HL-60 (cell line): ENCODE measurements at regions not wholly inside any gene's neighbourhood (a gene's known extent, or its start where the extent isn't known, plus 50 kb on each side); places are given as distances from the start of the nearest gene placed in this dataset.

ENCODE experiments used
- DNase-seq, 2 experiments: peaks; one replicate each; pipeline ENCODE4 v3.0.0-alpha.2; 2010 to 2020; ENCODE audit warnings: low read depth in 1 of 2, low spot score in 1 of 2
- H3K27ac ChIP-seq: fragments of 250-450 bp; sonication (Bioruptor Pico); replicated peaks from 2 replicates; pipeline ENCODE4 v1.5.1; 2020; ENCODE audit warnings: mild to moderate bottlenecking, moderate library complexity
- H3K27me3 ChIP-seq: fragments of 250-450 bp; sonication (Bioruptor Pico); 2 replicates; pipeline ENCODE4 v1.5.1; 2021; ENCODE audit warnings: mild to moderate bottlenecking, moderate library complexity; ENCODE audit not compliant: insufficient read depth, poor library complexity, severe bottlenecking
- H3K4me3 ChIP-seq: replicated peaks from 2 replicates; pipeline ENCODE4 v1.5.1; 2011; ENCODE audit warnings: mild to moderate bottlenecking, control low read depth, low read length; ENCODE audit not compliant: insufficient read depth
- GABPA ChIP-seq: IDR thresholded peaks from 2 replicates; pipeline ENCODE4 v1.6.1; 2012; ENCODE audit warnings: low read depth
- POLR2AphosphoS5 ChIP-seq: IDR thresholded peaks from 2 replicates; pipeline ENCODE4 v1.6.1; 2012; ENCODE audit warnings: low read depth
- SPI1 ChIP-seq: IDR thresholded peaks from 2 replicates; pipeline ENCODE4 v1.6.1; 2012; ENCODE audit warnings: low read depth, mild to moderate bottlenecking, borderline replicate concordance
- TF ChIP-seq, protein P1 (sequence below): IDR thresholded peaks from 2 replicates; pipeline ENCODE4 v1.6.1; 2012; ENCODE audit warnings: low read depth; ENCODE audit not compliant: insufficient replicate concordance
- TF ChIP-seq, protein P2 (sequence below): IDR thresholded peaks from one replicate; pipeline ENCODE4 v1.5.1; 2011; ENCODE audit warnings: low read length, control low read depth, inconsistent platforms; ENCODE audit not compliant: insufficient read depth

DNA sequence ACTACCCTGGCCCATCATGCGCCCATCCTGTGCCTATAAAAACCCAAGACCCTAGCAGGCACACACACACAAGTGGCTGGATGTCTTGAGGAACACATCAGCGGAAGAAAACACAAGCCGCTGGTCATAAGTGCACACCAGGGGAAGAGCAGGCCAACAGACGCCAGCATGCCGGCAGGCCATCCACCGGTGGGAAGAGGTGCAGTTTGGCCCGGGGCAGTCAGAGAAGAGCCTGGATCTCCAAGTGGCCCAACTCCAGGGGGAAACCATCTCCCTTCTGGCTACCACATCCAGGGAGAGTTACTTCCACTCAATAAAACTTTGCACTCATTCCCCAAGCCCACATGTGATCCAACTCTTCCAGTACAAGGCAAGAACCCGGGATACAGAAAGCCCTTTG is 2001.3 kb upstream of the NUDT12 start:
- no peak overlapping the region for H3K4me3 ChIP-seq
- DNase-seq = no peak

DNA sequence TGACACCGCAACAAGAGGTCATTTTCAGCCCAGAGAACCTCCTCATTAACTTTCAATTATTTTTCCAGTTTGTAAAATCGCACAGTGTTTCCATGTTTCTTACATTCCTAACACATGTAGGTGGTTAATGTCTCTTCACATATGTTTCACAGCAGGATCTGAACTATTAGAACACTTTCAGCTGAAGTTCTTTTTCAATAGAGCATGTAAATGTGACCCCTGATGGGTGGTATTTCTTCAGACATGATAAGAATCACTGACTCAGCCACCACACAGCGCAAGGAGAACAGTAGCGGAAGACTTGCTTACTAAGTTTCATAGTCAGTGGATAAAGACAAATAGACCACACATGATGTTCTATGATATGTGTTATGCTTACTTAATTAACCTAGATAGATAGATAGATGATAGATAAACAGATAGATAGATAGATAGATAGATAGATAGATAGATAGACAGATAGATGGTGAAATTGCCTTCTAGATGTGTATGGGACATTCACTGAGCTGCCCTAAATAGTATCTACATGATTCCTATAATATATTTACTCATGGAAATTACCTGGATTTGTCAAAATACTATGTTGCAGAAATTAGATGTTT is 1992.1 kb upstream of the NUDT12 start:
- no peaks in the 10 kb centered on the region for H3K27me3 ChIP-seq
- no peak overlapping the region for H3K4me3 ChIP-seq
- TF ChIP-seq, protein P1, sequence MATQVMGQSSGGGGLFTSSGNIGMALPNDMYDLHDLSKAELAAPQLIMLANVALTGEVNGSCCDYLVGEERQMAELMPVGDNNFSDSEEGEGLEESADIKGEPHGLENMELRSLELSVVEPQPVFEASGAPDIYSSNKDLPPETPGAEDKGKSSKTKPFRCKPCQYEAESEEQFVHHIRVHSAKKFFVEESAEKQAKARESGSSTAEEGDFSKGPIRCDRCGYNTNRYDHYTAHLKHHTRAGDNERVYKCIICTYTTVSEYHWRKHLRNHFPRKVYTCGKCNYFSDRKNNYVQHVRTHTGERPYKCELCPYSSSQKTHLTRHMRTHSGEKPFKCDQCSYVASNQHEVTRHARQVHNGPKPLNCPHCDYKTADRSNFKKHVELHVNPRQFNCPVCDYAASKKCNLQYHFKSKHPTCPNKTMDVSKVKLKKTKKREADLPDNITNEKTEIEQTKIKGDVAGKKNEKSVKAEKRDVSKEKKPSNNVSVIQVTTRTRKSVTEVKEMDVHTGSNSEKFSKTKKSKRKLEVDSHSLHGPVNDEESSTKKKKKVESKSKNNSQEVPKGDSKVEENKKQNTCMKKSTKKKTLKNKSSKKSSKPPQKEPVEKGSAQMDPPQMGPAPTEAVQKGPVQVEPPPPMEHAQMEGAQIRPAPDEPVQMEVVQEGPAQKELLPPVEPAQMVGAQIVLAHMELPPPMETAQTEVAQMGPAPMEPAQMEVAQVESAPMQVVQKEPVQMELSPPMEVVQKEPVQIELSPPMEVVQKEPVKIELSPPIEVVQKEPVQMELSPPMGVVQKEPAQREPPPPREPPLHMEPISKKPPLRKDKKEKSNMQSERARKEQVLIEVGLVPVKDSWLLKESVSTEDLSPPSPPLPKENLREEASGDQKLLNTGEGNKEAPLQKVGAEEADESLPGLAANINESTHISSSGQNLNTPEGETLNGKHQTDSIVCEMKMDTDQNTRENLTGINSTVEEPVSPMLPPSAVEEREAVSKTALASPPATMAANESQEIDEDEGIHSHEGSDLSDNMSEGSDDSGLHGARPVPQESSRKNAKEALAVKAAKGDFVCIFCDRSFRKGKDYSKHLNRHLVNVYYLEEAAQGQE = no peak
- TF ChIP-seq, protein P2, sequence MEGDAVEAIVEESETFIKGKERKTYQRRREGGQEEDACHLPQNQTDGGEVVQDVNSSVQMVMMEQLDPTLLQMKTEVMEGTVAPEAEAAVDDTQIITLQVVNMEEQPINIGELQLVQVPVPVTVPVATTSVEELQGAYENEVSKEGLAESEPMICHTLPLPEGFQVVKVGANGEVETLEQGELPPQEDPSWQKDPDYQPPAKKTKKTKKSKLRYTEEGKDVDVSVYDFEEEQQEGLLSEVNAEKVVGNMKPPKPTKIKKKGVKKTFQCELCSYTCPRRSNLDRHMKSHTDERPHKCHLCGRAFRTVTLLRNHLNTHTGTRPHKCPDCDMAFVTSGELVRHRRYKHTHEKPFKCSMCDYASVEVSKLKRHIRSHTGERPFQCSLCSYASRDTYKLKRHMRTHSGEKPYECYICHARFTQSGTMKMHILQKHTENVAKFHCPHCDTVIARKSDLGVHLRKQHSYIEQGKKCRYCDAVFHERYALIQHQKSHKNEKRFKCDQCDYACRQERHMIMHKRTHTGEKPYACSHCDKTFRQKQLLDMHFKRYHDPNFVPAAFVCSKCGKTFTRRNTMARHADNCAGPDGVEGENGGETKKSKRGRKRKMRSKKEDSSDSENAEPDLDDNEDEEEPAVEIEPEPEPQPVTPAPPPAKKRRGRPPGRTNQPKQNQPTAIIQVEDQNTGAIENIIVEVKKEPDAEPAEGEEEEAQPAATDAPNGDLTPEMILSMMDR = no peak
- TF ChIP-seq SPI1 = no peak
- no peak for TF ChIP-seq POLR2AphosphoS5
- TF ChIP-seq GABPA = no peak
- no peak for DNase-seq
- H3K27ac ChIP-seq = no peak overlapping the region

More for the DNA sequence above, 2001.3 kb upstream of the NUDT12 start:
- no peak for TF ChIP-seq POLR2AphosphoS5
- TF ChIP-seq SPI1 = no peak
- TF ChIP-seq GABPA = no peak
- TF ChIP-seq, protein P1 = no peak
- TF ChIP-seq, protein P2 = no peak
- no peaks in the 10 kb centered on the region for H3K27me3 ChIP-seq
- no peak overlapping the region for H3K27ac ChIP-seq

DNA sequence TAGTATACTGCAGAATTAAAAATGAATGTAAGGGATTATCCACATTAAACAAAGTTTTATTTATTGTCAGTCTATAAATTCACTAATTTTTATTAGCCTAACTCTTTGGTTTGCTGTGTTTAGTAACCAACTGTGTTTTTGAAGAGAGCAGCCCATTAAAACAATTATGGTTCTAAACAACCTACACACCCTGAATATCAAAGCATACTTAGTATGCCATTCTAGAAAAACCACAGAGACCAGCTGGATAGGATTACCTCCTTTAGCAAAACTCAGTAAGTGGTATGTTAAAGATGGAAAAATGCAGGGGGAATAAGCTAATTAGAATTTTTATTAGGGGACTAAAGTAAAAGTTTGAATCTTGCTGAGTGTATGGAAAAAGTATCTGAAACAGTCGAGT is 1981.7 kb upstream of the NUDT12 start:
- no peaks in the 10 kb centered on the region for H3K27me3 ChIP-seq
- no peak for TF ChIP-seq GABPA
- TF ChIP-seq POLR2AphosphoS5 = no peak
- no peak for TF ChIP-seq SPI1
- TF ChIP-seq, protein P2 = no peak
- TF ChIP-seq, protein P1 = no peak
- H3K27ac ChIP-seq = no peak overlapping the region
- no peak for DNase-seq
- no peak overlapping the region for H3K4me3 ChIP-seq
